ENCODE measurements at regions not wholly inside any gene's neighbourhood (a gene's known extent, or its start where the extent isn't known, plus 50 kb on each side); places are given as distances from the start of the nearest gene placed in this dataset.
"Not testable (repeated sequence)": the region's sequence is repeated elsewhere in the genome, so short reads cannot be mapped to it uniquely, and the experiment has no call there.

- Mint-ChIP-seq H3K36me3 (ENCODE audit: unreplicated experiment) (no peaks in the 10 kb centered on the region), H3K4me1 (ENCODE audit: low read depth, unreplicated experiment) (no peaks in the 10 kb centered on the region), H3K27ac (ENCODE audit: unreplicated experiment) (no peak overlapping the region), H3K27me3 (ENCODE audit: unreplicated experiment) (peaks cover 2% of the 10 kb centered on the region), H3K9me3 (ENCODE audit: unreplicated experiment) (no peaks in the 10 kb centered on the region), H3K4me3 (ENCODE audit: unreplicated experiment) (no peak overlapping the region)
- DNase-seq: no peak
- no peak for TF ChIP-seq CTCF (IDR thresholded peaks at IDR 0.05; ENCODE audit: partially characterized antibody, unreplicated experiment)
Observed at GRCh38 chr4:155441475-155441874, 64.7 kb upstream of the MAP9 start.

- H3K4me3 Mint-ChIP-seq (ENCODE audit: unreplicated experiment); H3K4me1 Mint-ChIP-seq (ENCODE audit: low read depth, unreplicated experiment); H3K27me3 Mint-ChIP-seq (ENCODE audit: unreplicated experiment); H3K9me3 Mint-ChIP-seq (ENCODE audit: unreplicated experiment); H3K36me3 Mint-ChIP-seq (ENCODE audit: unreplicated experiment); DNase-seq; H3K27ac Mint-ChIP-seq (ENCODE audit: unreplicated experiment): not testable (repeated sequence)
Observed at GRCh38 chr4:155439760-155440159, 63.0 kb upstream of the MAP9 start.

- Mint-ChIP-seq H3K27me3 (ENCODE audit: unreplicated experiment) (peaks cover 2% of the 10 kb centered on the region), H3K27ac (ENCODE audit: unreplicated experiment) (no peak overlapping the region), H3K36me3 (ENCODE audit: unreplicated experiment) (no peaks in the 10 kb centered on the region), H3K9me3 (ENCODE audit: unreplicated experiment) (no peaks in the 10 kb centered on the region), H3K4me1 (ENCODE audit: low read depth, unreplicated experiment) (no peaks in the 10 kb centered on the region), H3K4me3 (ENCODE audit: unreplicated experiment) (no peak overlapping the region)
- no peak for TF ChIP-seq CTCF (IDR thresholded peaks at IDR 0.05; ENCODE audit: partially characterized antibody, unreplicated experiment)
- no peak for DNase-seq
Observed at GRCh38 chr4:155434904-155435303, 58.1 kb upstream of the MAP9 start.

GRCh38 chr4:155434366-155434765, 57.6 kb upstream of the MAP9 start:
- no peaks in the 10 kb centered on the region for H3K36me3 Mint-ChIP-seq (ENCODE audit: unreplicated experiment)
- no peaks in the 10 kb centered on the region for H3K9me3 Mint-ChIP-seq (ENCODE audit: unreplicated experiment)
- peaks cover 2% of the 10 kb centered on the region for H3K27me3 Mint-ChIP-seq (ENCODE audit: unreplicated experiment)

GRCh38 chr4:155433636-155434360, 57.0 kb upstream of the MAP9 start:
- no peak for TF ChIP-seq CTCF (IDR thresholded peaks at IDR 0.05; ENCODE audit: partially characterized antibody, unreplicated experiment)
- no peaks in the 10 kb centered on the region for H3K9me3 Mint-ChIP-seq (ENCODE audit: unreplicated experiment)
- no peak overlapping the region for H3K27ac Mint-ChIP-seq (ENCODE audit: unreplicated experiment)
- H3K4me3 Mint-ChIP-seq (ENCODE audit: unreplicated experiment): no peak overlapping the region
- peaks cover 2% of the 10 kb centered on the region for H3K27me3 Mint-ChIP-seq (ENCODE audit: unreplicated experiment)
- DNase-seq: no peak
- no peaks in the 10 kb centered on the region for H3K36me3 Mint-ChIP-seq (ENCODE audit: unreplicated experiment)
- no peaks in the 10 kb centered on the region for H3K4me1 Mint-ChIP-seq (ENCODE audit: low read depth, unreplicated experiment)

More at GRCh38 chr4:155434366-155434765, 57.6 kb upstream of the MAP9 start:
- no peak overlapping the region for H3K27ac Mint-ChIP-seq (ENCODE audit: unreplicated experiment)
- H3K4me1 Mint-ChIP-seq (ENCODE audit: low read depth, unreplicated experiment): no peaks in the 10 kb centered on the region
- TF ChIP-seq CTCF (IDR thresholded peaks at IDR 0.05; ENCODE audit: partially characterized antibody, unreplicated experiment): no peak
- DNase-seq: no peak
- no peak overlapping the region for H3K4me3 Mint-ChIP-seq (ENCODE audit: unreplicated experiment)

Data from glutamatergic neuron (in vitro differentiated cells).